ENCODE measurements at regions not wholly inside any gene's neighbourhood (a gene's known extent, or its start where the extent isn't known, plus 50 kb on each side); places are given as distances from the start of the nearest gene placed in this dataset.

DNA sequence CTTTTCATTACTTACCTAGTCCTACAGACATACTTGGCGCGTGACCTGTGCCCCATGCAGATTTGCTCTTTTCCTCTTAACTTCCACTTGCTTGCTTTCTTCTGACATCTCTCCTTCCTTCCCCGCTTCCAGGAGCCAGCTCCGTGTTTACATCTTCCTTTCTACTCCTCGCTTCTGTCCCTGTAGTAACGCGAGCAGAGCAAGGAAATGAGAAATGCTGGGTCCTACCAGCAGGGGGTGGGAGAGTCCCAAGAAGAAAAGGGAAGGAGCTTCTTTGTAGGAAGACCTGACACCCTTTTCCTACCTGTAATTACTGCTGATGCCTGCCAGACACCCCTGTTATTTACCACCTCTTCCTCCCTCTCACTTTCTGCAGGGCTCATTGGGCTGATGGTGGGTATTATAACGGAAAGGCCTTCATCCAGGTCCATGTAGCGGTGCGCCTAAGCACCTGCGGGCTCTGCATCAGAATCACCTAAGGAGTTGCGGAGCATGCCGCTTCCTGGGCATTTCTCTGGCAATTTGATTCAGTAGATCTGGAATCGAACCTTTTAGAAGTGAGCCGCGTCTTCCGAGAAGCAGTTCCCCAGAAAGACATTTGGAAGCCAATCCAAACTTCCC, 1260.8 kb upstream of the WWC1 start:
- no peak overlapping the region for H2BK120ac ChIP-seq (ENCODE audit: low read depth, low read length)
- WGBS, result 86% methylated on average over 13 of the region's 17 CpGs
- no peak overlapping the region for H2AFZ ChIP-seq (ENCODE audit: low read depth, low read length)

DNA sequence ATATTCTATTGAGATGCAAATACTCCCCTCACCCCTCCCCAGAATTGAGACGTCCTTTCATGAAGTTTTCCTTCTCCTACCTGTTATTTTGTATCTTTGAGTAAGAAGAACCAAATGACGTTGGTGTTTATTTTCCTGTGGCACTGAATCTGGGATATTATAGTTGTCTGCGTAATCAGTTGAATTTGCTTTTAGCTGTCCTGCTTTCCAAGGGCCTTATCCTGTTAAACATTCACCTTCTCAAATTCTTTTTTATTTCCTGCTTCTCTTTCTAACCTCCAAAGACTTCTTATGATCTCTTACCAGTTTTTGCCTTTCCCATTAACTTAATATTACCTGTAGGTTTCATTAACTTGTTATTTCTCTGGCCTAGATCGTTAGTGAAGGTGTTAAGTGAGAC, 1254.9 kb upstream of the WWC1 start:
- H2BK12ac ChIP-seq (ENCODE audit: low read length in 2 of 2), result no peak overlapping the region
- WGBS, result 95% methylated on average over 2 of the region's 4 CpGs

More for the DNA sequence above, 1260.8 kb upstream of the WWC1 start:
- no peak overlapping the region for H3K4ac ChIP-seq (ENCODE audit: low read depth in 1 of 2, low read length in 2 of 2)
- H2BK12ac ChIP-seq (ENCODE audit: low read length in 2 of 2), result no peak overlapping the region
- no peaks in the 10 kb centered on the region for H3K9me3 ChIP-seq (ENCODE audit: control insufficient read depth, low read length)
- no peak overlapping the region for H3K23ac ChIP-seq (ENCODE audit: low read length in 2 of 2)
- peak overlapping the region; percentile 54 for H4K8ac ChIP-seq (ENCODE audit: low read length)
- H3K9ac ChIP-seq (ENCODE audit: low read length), result no peak overlapping the region
- H3K4me1 ChIP-seq (ENCODE audit: control insufficient read depth, insufficient read depth, low read depth, low read length), result no peaks in the 10 kb centered on the region
- no peak overlapping the region for H2AK5ac ChIP-seq (ENCODE audit: low read length, severe bottlenecking)
- H3K14ac ChIP-seq (ENCODE audit: low read length in 2 of 2), result no peak overlapping the region
- no peak overlapping the region for H3K4me3 ChIP-seq (ENCODE audit: insufficient read depth in 1 of 2, low read depth in 1 of 2, low read length in 2 of 2)
- H3K27me3 ChIP-seq (ENCODE audit: control insufficient read depth in 1 of 2, insufficient read depth in 1 of 2, low read length in 2 of 2), result no peaks in the 10 kb centered on the region
- DNase-seq, result no peak
- H3K4me2 ChIP-seq (ENCODE audit: low read length, poor library complexity, severe bottlenecking), result no peak overlapping the region
- no peak overlapping the region for H2BK5ac ChIP-seq (ENCODE audit: low read depth, low read length, poor library complexity, severe bottlenecking)
- no peak overlapping the region for H2BK15ac ChIP-seq (ENCODE audit: low read depth, poor library complexity, severe bottlenecking)
- no peaks in the 10 kb centered on the region for H3K79me1 ChIP-seq (replicated peaks; ENCODE audit: low read length, poor library complexity, severe bottlenecking)
- no peak overlapping the region for H3K18ac ChIP-seq (ENCODE audit: low read depth in 1 of 2, low read length in 2 of 2)
- H3K27ac ChIP-seq (ENCODE audit: low read length, poor library complexity, severe bottlenecking), result no peak overlapping the region
- H4K91ac ChIP-seq (ENCODE audit: low read length), result no peak overlapping the region
- no peaks in the 10 kb centered on the region for H3K36me3 ChIP-seq (ENCODE audit: control insufficient read depth in 1 of 2, insufficient read depth in 2 of 2, low read depth in 1 of 2, low read length in 2 of 2)

DNA sequence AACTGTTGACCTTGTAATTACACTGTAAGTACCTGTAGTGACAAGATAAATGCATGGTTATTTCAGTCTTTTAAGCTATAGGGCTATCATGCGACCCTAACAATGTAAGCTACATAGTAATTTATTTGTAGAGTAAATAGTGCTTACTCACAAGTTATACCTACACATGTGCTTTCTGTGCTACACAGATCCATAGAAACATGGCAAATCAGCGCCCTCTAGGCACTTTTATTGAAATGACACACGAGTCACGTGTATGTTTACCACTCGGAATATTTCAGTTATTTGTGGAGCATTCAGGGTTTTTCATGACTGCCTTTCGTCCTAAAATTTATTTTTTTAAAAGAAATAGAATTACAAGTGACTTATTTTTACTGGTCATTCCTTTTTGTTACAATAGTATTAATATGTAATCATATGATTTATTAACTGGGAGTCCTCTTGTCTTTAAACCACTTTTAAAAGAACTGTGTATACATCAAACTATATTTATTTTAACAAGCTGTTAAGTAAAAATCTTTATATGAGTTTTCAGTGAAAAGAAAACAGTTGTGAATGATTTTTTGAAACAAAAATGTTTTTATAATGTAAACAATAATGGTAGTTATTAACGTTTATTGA, 1242.3 kb upstream of the WWC1 start:
- H3K79me1 ChIP-seq (replicated peaks; ENCODE audit: low read length, poor library complexity, severe bottlenecking), result no peaks in the 10 kb centered on the region
- H2AK5ac ChIP-seq (ENCODE audit: low read length, severe bottlenecking), result no peak overlapping the region
- H2BK120ac ChIP-seq (ENCODE audit: low read depth, low read length), result no peak overlapping the region
- H3K27me3 ChIP-seq (ENCODE audit: control insufficient read depth in 1 of 2, insufficient read depth in 1 of 2, low read length in 2 of 2), result no peaks in the 10 kb centered on the region
- peak; percentile 58 for DNase-seq
- no peak overlapping the region for H3K23ac ChIP-seq (ENCODE audit: low read length in 2 of 2)
- no peaks in the 10 kb centered on the region for H3K4me1 ChIP-seq (ENCODE audit: control insufficient read depth, insufficient read depth, low read depth, low read length)
- no peak overlapping the region for H3K18ac ChIP-seq (ENCODE audit: low read depth in 1 of 2, low read length in 2 of 2)
- H2AFZ ChIP-seq (ENCODE audit: low read depth, low read length), result no peak overlapping the region
- no peak overlapping the region for H2BK5ac ChIP-seq (ENCODE audit: low read depth, low read length, poor library complexity, severe bottlenecking)
- no peak overlapping the region for H4K91ac ChIP-seq (ENCODE audit: low read length)
- H3K27ac ChIP-seq (ENCODE audit: low read length, poor library complexity, severe bottlenecking), result no peak overlapping the region
- no peak overlapping the region for H3K14ac ChIP-seq (ENCODE audit: low read length in 2 of 2)
- no peaks in the 10 kb centered on the region for H3K36me3 ChIP-seq (ENCODE audit: control insufficient read depth in 1 of 2, insufficient read depth in 2 of 2, low read depth in 1 of 2, low read length in 2 of 2)
- no peak overlapping the region for H2BK15ac ChIP-seq (ENCODE audit: low read depth, poor library complexity, severe bottlenecking)
- no peak overlapping the region for H3K9ac ChIP-seq (ENCODE audit: low read length)
- no peak overlapping the region for H3K4me2 ChIP-seq (ENCODE audit: low read length, poor library complexity, severe bottlenecking)
- H2BK12ac ChIP-seq (ENCODE audit: low read length in 2 of 2), result no peak overlapping the region
- 26% methylated on average over 3 of the region's 7 CpGs for WGBS
- no peak overlapping the region for H3K4ac ChIP-seq (ENCODE audit: low read depth in 1 of 2, low read length in 2 of 2)
- H3K9me3 ChIP-seq (ENCODE audit: control insufficient read depth, low read length), result no peaks in the 10 kb centered on the region
- H3K4me3 ChIP-seq (ENCODE audit: insufficient read depth in 1 of 2, low read depth in 1 of 2, low read length in 2 of 2), result no peak overlapping the region
- H4K8ac ChIP-seq (ENCODE audit: low read length), result no peak overlapping the region

More for the DNA sequence above, 1254.9 kb upstream of the WWC1 start:
- Histone ChIP-seq H3K27ac (ENCODE audit: low read length, poor library complexity, severe bottlenecking) (no peak overlapping the region), H3K14ac (ENCODE audit: low read length in 2 of 2) (no peak overlapping the region), H3K27me3 (ENCODE audit: control insufficient read depth in 1 of 2, insufficient read depth in 1 of 2, low read length in 2 of 2) (peaks cover 0 to 4% of the 10 kb centered on the region in 2 experiments), H3K79me1 (replicated peaks; ENCODE audit: low read length, poor library complexity, severe bottlenecking) (no peaks in the 10 kb centered on the region), H3K4me3 (ENCODE audit: insufficient read depth in 1 of 2, low read depth in 1 of 2, low read length in 2 of 2) (no peak overlapping the region), H3K4me2 (ENCODE audit: low read length, poor library complexity, severe bottlenecking) (no peak overlapping the region), H2AFZ (ENCODE audit: low read depth, low read length) (no peak overlapping the region), H3K23ac (ENCODE audit: low read length in 2 of 2) (no peak overlapping the region), H3K36me3 (ENCODE audit: control insufficient read depth in 1 of 2, insufficient read depth in 2 of 2, low read depth in 1 of 2, low read length in 2 of 2) (no peaks in the 10 kb centered on the region), H3K9ac (ENCODE audit: low read length) (no peak overlapping the region), H3K18ac (ENCODE audit: low read depth in 1 of 2, low read length in 2 of 2) (no peak overlapping the region), H3K9me3 (ENCODE audit: control insufficient read depth, low read length) (no peaks in the 10 kb centered on the region), H3K4ac (ENCODE audit: low read depth in 1 of 2, low read length in 2 of 2) (no peak overlapping the region), H2BK5ac (ENCODE audit: low read depth, low read length, poor library complexity, severe bottlenecking) (no peak overlapping the region), H4K8ac (ENCODE audit: low read length) (no peak overlapping the region), H2BK120ac (ENCODE audit: low read depth, low read length) (no peak overlapping the region), H3K4me1 (ENCODE audit: control insufficient read depth, insufficient read depth, low read depth, low read length) (no peaks in the 10 kb centered on the region), H4K91ac (ENCODE audit: low read length) (no peak overlapping the region), H2AK5ac (ENCODE audit: low read length, severe bottlenecking) (no peak overlapping the region), H2BK15ac (ENCODE audit: low read depth, poor library complexity, severe bottlenecking) (no peak overlapping the region)
- DNase-seq, result no peak

DNA sequence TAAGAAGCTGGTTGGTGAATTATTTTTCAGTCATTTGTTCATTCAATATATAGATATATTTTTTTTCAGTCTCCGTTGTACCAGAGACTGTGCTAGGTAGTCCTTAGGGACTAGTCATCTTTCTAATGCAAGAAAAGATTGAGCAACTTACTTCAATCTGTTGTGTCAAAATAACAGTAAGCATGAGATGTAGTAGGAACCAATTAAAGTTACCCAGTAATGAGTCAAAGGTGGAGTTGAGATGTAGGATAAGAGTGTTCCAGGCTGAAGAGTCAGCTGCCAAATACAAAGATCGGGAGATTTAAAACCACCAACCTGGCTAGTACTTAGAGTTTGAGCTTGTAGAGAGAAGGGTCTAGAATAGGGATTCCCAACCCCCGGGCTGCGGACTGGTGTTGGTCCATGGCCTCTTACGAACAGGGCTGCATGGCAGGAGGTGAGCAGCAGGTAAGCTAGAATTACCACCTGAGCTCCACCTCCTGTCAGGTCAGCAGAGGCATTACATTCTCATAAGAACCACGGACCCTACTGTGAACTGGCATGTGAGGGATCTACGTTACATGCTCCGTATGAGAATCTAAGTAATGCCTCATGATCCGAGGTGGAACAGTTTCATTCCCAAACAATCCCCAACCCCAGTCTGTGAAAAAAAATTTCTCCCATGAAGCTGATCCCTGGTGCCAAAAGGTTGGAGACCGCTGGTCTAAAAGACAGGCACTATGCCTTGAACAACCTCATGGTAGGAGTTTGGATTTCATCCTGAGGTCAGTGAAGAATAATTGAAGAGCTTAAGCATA, 1241.5 kb upstream of the WWC1 start:
- Histone ChIP-seq H2BK5ac (ENCODE audit: low read depth, low read length, poor library complexity, severe bottlenecking) (no peak overlapping the region), H3K36me3 (ENCODE audit: control insufficient read depth in 1 of 2, insufficient read depth in 2 of 2, low read depth in 1 of 2, low read length in 2 of 2) (no peaks in the 10 kb centered on the region), H4K8ac (ENCODE audit: low read length) (no peak overlapping the region), H2BK12ac (ENCODE audit: low read length in 2 of 2) (peak overlapping the region in 1 of 2 experiments; percentile 21), H3K9me3 (ENCODE audit: control insufficient read depth, low read length) (no peaks in the 10 kb centered on the region), H3K9ac (ENCODE audit: low read length) (no peak overlapping the region), H3K14ac (ENCODE audit: low read length in 2 of 2) (no peak overlapping the region), H3K23ac (ENCODE audit: low read length in 2 of 2) (no peak overlapping the region), H2AFZ (ENCODE audit: low read depth, low read length) (no peak overlapping the region), H2BK120ac (ENCODE audit: low read depth, low read length) (no peak overlapping the region), H3K27ac (ENCODE audit: low read length, poor library complexity, severe bottlenecking) (no peak overlapping the region), H2BK15ac (ENCODE audit: low read depth, poor library complexity, severe bottlenecking) (no peak overlapping the region), H2AK5ac (ENCODE audit: low read length, severe bottlenecking) (no peak overlapping the region), H3K4me2 (ENCODE audit: low read length, poor library complexity, severe bottlenecking) (no peak overlapping the region), H3K4me1 (ENCODE audit: control insufficient read depth, insufficient read depth, low read depth, low read length) (no peaks in the 10 kb centered on the region), H3K4me3 (ENCODE audit: insufficient read depth in 1 of 2, low read depth in 1 of 2, low read length in 2 of 2) (no peak overlapping the region), H4K91ac (ENCODE audit: low read length) (no peak overlapping the region), H3K4ac (ENCODE audit: low read depth in 1 of 2, low read length in 2 of 2) (peak overlapping the region in 1 of 2 experiments; percentile 40), H3K79me1 (replicated peaks; ENCODE audit: low read length, poor library complexity, severe bottlenecking) (no peaks in the 10 kb centered on the region), H3K27me3 (ENCODE audit: control insufficient read depth in 1 of 2, insufficient read depth in 1 of 2, low read length in 2 of 2) (no peaks in the 10 kb centered on the region), H3K18ac (ENCODE audit: low read depth in 1 of 2, low read length in 2 of 2) (no peak overlapping the region)
- no peak for DNase-seq
- 86% methylated on average over 10 of the region's 10 CpGs for WGBS
